ENCODE measurements at regions not wholly inside any gene's neighbourhood (a gene's known extent, or its start where the extent isn't known, plus 50 kb on each side); places are given as distances from the start of the nearest gene placed in this dataset.

DNA sequence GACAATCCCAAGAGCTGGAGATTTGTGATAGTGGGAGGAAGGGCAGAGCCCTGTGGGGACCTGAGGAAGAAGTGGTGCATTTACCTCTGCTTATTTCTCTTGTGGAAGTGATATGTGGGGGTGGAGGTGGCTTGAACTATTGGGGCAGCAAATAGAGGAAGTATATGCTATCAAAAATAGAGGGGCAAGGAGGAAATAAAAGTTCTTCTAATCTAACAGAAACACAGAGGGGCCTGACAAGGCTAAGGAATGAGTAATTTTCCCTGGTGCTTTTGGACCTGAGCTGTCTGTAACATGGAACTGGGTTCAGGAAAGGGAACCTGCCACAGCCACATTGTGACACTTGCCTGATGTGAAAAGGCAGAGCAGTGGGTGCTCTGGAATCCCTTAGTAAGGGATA, 378.6 kb upstream of the KLF4 start:
- Histone ChIP-seq H3K4me3 (ENCODE audit: low read depth in 1 of 2, low read length in 2 of 2) (no peak overlapping the region), H3K36me3 (ENCODE audit: control insufficient read depth in 1 of 2, insufficient read depth in 2 of 2, low read length in 2 of 2) (no peaks in the 10 kb centered on the region), H3K4me1 (ENCODE audit: control insufficient read depth in 1 of 2, insufficient read depth in 2 of 2, low read length in 2 of 2) (peaks cover 0 to 5% of the 10 kb centered on the region in 2 donors), H3K27ac (ENCODE audit: low read length) (no peak overlapping the region), H3K9me3 (ENCODE audit: control insufficient read depth in 1 of 2, low read length in 2 of 2) (no peaks in the 10 kb centered on the region), H3K27me3 (ENCODE audit: low read depth, low read length) (no peaks in the 10 kb centered on the region)

DNA sequence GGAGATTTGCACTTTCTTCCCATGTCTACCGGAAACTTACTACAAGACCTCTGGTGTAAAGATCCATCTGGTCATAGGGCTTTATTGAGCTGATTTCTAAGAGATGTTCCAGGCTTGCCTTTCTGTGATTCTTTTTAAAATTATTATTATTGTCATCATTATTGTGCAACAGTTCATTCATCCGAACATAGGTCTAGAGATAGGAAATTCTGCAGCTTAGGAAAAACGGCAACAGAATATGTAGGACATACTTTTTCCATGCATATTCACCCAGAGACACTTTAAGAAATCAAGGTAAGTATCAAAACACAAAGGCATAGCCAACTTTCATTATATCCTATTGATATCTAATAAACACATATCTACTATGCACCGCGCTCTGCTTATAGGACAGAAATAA, 378.2 kb upstream of the KLF4 start:
- Histone ChIP-seq H3K4me3 (ENCODE audit: low read depth in 1 of 2, low read length in 2 of 2) (no peak overlapping the region), H3K27me3 (ENCODE audit: low read depth, low read length) (no peaks in the 10 kb centered on the region), H3K4me1 (ENCODE audit: control insufficient read depth in 1 of 2, insufficient read depth in 2 of 2, low read length in 2 of 2) (peaks cover 0 to 5% of the 10 kb centered on the region in 2 donors), H3K27ac (ENCODE audit: low read length) (no peak overlapping the region), H3K36me3 (ENCODE audit: control insufficient read depth in 1 of 2, insufficient read depth in 2 of 2, low read length in 2 of 2) (no peaks in the 10 kb centered on the region), H3K9me3 (ENCODE audit: control insufficient read depth in 1 of 2, low read length in 2 of 2) (no peaks in the 10 kb centered on the region)

DNA sequence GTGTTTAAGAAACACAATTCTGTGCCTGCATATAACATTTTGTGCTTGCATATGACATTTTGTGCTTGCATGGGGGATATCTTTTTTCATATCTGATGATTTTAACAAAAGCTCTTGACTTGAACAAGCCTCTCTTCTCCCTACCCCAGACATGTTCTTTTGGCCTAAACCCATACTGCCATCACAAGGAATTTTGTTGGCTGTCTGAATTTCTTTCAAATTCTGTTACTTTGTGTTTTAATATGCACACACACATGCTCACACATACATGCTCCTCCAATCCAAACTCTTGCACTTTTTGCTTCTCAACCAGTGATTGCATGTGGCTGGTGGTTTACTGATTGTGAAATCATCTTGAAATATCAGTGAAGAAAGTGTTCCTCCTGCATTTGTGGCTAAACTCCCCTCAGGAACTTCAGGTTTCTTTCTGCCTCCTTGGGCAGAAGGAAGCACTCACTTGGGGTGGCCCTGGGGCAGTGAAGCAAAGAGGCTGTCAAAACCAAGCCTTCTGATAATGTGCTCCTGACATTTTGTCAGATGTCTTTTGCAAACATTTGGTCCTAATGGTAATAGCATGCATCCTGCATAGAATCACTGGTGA, 377.2 kb upstream of the KLF4 start:
- H3K27me3 ChIP-seq (ENCODE audit: low read depth, low read length): no peaks in the 10 kb centered on the region
- no peaks in the 10 kb centered on the region for H3K36me3 ChIP-seq (ENCODE audit: control insufficient read depth in 1 of 2, insufficient read depth in 2 of 2, low read length in 2 of 2)
- H3K4me3 ChIP-seq (ENCODE audit: low read depth in 1 of 2, low read length in 2 of 2): no peak overlapping the region
- H3K27ac ChIP-seq (ENCODE audit: low read length): no peak overlapping the region
- H3K4me1 ChIP-seq (ENCODE audit: control insufficient read depth in 1 of 2, insufficient read depth in 2 of 2, low read length in 2 of 2): peaks cover 0 to 5% of the 10 kb centered on the region in 2 donors
- no peaks in the 10 kb centered on the region for H3K9me3 ChIP-seq (ENCODE audit: control insufficient read depth in 1 of 2, low read length in 2 of 2)

DNA sequence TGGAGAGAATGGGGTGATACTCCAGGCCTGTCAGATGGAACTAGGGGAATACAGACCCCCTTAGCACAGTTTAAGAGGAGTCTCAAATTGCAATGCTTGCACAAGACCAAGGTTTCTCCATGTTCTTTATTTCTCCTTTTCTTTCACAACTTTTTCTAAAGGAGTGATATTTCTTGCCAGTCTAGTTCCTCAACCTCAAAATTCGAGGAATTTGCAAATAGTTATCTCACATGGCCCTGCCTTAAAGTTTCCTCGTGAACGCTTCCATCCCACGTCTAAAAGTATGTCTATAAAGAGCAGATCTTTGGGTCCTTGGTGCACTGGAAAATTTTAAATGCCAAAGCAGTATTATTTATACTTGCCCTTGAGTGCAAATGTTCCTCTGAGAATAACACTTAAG, 373.8 kb upstream of the KLF4 start:
- no peak overlapping the region for H3K27ac ChIP-seq (ENCODE audit: low read length)
- H3K27me3 ChIP-seq (ENCODE audit: low read depth, low read length): no peaks in the 10 kb centered on the region
- peaks cover 0 to 5% of the 10 kb centered on the region in 2 donors for H3K4me1 ChIP-seq (ENCODE audit: control insufficient read depth in 1 of 2, insufficient read depth in 2 of 2, low read length in 2 of 2)
- peaks cover 0 to 3% of the 10 kb centered on the region in 2 donors for H3K9me3 ChIP-seq (ENCODE audit: control insufficient read depth in 1 of 2, low read length in 2 of 2)
- H3K4me3 ChIP-seq (ENCODE audit: low read depth in 1 of 2, low read length in 2 of 2): no peak overlapping the region
- no peaks in the 10 kb centered on the region for H3K36me3 ChIP-seq (ENCODE audit: control insufficient read depth in 1 of 2, insufficient read depth in 2 of 2, low read length in 2 of 2)

DNA sequence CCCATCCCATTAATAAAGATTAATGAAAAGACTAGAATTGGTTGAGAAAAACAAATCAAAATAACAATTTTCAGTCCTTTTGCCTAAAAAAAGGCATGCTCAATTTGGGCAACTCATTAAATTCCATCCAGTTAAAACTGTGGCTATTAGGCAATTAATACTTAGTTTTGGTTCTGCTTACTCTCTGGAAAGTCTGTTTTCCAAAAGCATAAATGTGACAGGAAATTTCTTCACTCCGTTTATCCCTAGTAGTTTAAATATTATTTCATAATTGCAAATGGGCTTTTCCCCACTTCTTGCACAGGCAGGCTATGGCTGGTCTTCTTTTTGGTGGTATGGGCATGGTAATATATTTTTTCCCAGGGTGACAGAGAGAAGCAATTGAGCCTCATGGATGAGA, 373.3 kb upstream of the KLF4 start:
- no peaks in the 10 kb centered on the region for H3K27me3 ChIP-seq (ENCODE audit: low read depth, low read length)
- H3K27ac ChIP-seq (ENCODE audit: low read length): no peak overlapping the region
- H3K9me3 ChIP-seq (ENCODE audit: control insufficient read depth in 1 of 2, low read length in 2 of 2): peaks cover 0 to 3% of the 10 kb centered on the region in 2 donors
- H3K4me1 ChIP-seq (ENCODE audit: control insufficient read depth in 1 of 2, insufficient read depth in 2 of 2, low read length in 2 of 2): peaks cover 0 to 5% of the 10 kb centered on the region in 2 donors
- no peaks in the 10 kb centered on the region for H3K36me3 ChIP-seq (ENCODE audit: control insufficient read depth in 1 of 2, insufficient read depth in 2 of 2, low read length in 2 of 2)
- no peak overlapping the region for H3K4me3 ChIP-seq (ENCODE audit: low read depth in 1 of 2, low read length in 2 of 2)

DNA sequence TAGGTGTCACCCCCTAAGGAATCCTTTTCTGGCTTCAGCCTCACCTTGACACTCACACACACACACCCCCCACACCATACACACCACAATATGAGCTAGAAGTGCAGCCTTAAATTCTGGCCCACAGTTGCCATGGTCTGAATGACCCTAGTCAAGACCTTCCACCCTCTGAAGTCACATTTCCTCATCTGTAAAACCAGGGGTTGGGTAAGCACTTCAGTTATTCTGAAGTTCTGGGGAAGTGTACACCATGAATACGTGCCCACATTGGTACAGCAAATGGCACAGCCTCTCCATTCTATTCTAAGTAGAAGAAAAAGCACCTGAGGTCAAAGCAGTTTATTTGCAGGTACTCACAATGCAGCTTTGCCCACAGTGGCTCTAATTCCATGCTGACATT, 372.8 kb upstream of the KLF4 start:
- Histone ChIP-seq H3K27me3 (ENCODE audit: low read depth, low read length) (no peaks in the 10 kb centered on the region), H3K27ac (ENCODE audit: low read length) (no peak overlapping the region), H3K36me3 (ENCODE audit: control insufficient read depth in 1 of 2, insufficient read depth in 2 of 2, low read length in 2 of 2) (no peaks in the 10 kb centered on the region), H3K4me3 (ENCODE audit: low read depth in 1 of 2, low read length in 2 of 2) (no peak overlapping the region), H3K9me3 (ENCODE audit: control insufficient read depth in 1 of 2, low read length in 2 of 2) (peaks cover 0 to 3% of the 10 kb centered on the region in 2 donors), H3K4me1 (ENCODE audit: control insufficient read depth in 1 of 2, insufficient read depth in 2 of 2, low read length in 2 of 2) (peaks cover 0 to 5% of the 10 kb centered on the region in 2 donors)

DNA sequence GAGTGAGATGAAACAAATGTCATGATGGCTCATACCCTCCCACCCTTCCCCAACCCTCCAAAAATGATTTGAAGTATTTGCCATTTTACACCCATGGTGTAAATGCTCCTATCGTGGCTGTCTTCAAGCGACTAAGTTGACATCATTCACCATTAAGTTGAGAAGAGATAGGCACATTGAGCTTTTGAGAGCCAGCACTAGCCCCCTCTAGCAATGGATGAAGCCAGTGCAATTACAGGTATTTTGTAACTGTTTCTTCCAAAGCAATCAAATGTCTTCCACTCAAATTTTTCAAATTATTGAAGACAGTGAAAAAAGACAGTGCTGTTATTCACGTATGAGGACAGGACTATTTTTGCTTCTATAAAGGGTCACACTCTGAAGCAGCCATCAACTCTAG, 371.5 kb upstream of the KLF4 start:
- no peaks in the 10 kb centered on the region for H3K27me3 ChIP-seq (ENCODE audit: low read depth, low read length)
- H3K4me3 ChIP-seq (ENCODE audit: low read depth in 1 of 2, low read length in 2 of 2): no peak overlapping the region
- H3K9me3 ChIP-seq (ENCODE audit: control insufficient read depth in 1 of 2, low read length in 2 of 2): peaks cover 0 to 6% of the 10 kb centered on the region in 2 donors
- H3K4me1 ChIP-seq (ENCODE audit: control insufficient read depth in 1 of 2, insufficient read depth in 2 of 2, low read length in 2 of 2): peaks cover 0 to 7% of the 10 kb centered on the region in 2 donors
- no peaks in the 10 kb centered on the region for H3K36me3 ChIP-seq (ENCODE audit: control insufficient read depth in 1 of 2, insufficient read depth in 2 of 2, low read length in 2 of 2)
- H3K27ac ChIP-seq (ENCODE audit: low read length): no peak overlapping the region

DNA sequence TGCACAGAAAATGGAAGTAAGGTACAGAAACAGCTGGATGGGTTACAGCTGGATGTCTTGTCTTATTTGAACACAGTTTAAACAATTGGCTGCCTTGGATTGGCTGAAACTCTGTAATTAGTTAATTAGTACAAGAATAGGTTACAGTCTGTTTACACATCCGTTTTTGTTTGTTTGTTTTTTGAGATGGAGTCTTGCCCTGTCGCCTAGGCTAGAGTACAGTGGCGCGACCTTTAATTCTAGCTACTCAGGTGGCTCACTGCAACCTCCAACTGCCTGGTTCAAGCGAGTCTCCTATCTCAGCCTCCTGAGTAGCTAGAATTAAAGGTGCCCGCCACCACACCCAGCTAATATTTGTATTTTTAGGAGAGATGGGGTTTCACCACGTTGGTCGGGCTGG, 368.7 kb upstream of the KLF4 start:
- Histone ChIP-seq H3K4me1 (ENCODE audit: control insufficient read depth in 1 of 2, insufficient read depth in 2 of 2, low read length in 2 of 2) (peaks cover 0 to 3% of the 10 kb centered on the region in 2 donors), H3K9me3 (ENCODE audit: control insufficient read depth in 1 of 2, low read length in 2 of 2) (peaks cover 10 to 11% of the 10 kb centered on the region in 2 donors), H3K27ac (ENCODE audit: low read length) (no peak overlapping the region), H3K27me3 (ENCODE audit: low read depth, low read length) (no peaks in the 10 kb centered on the region), H3K4me3 (ENCODE audit: low read depth in 1 of 2, low read length in 2 of 2) (no peak overlapping the region), H3K36me3 (ENCODE audit: control insufficient read depth in 1 of 2, insufficient read depth in 2 of 2, low read length in 2 of 2) (peaks cover 0 to 3% of the 10 kb centered on the region in 2 donors)

DNA sequence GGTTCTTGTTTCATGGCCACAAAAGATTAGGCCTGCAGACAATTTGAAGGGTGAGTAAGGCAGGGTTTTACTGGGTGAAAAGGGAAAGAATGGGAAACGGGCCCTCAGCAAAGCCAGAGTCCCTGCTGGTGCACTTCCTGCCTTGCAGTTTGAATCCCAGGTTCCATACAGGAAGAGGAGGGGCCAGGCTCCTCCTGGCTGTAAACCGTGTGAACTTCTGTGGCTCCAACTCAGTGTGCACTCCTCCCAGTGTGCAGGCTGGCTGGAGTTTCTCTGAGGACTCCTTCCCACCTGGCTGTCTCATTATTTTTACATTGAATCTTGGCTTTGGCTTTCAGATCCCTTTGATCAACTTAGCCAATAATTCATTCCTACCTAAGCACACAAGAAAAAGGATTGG, 367.1 kb upstream of the KLF4 start:
- Histone ChIP-seq H3K27ac (ENCODE audit: low read length) (no peak overlapping the region), H3K27me3 (ENCODE audit: low read depth, low read length) (no peaks in the 10 kb centered on the region), H3K4me1 (ENCODE audit: control insufficient read depth in 1 of 2, insufficient read depth in 2 of 2, low read length in 2 of 2) (peaks cover 0 to 3% of the 10 kb centered on the region in 2 donors), H3K4me3 (ENCODE audit: low read depth in 1 of 2, low read length in 2 of 2) (no peak overlapping the region), H3K9me3 (ENCODE audit: control insufficient read depth in 1 of 2, low read length in 2 of 2) (peaks cover 10 to 11% of the 10 kb centered on the region in 2 donors), H3K36me3 (ENCODE audit: control insufficient read depth in 1 of 2, insufficient read depth in 2 of 2, low read length in 2 of 2) (peaks cover 0 to 3% of the 10 kb centered on the region in 2 donors)

DNA sequence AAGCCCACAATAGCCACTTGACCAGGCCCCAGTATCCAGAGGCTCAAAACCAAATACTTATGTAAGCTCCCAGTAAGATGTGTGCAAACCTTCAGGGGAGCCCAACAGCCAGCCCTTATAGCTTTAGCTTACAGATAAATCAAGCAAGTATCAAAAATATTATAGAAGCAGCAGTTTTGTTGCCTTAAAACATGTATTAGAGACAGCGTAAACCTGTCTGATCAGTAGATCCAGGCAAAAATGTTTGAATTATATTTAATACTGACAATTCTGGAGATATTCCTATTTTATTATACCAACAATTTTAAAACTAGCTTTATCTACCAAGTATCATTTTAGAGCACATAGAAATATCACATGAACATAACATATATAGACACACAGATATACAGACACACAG, 365.6 kb upstream of the KLF4 start:
- Histone ChIP-seq H3K36me3 (ENCODE audit: control insufficient read depth in 1 of 2, insufficient read depth in 2 of 2, low read length in 2 of 2) (peaks cover 0 to 3% of the 10 kb centered on the region in 2 donors), H3K9me3 (ENCODE audit: control insufficient read depth in 1 of 2, low read length in 2 of 2) (peaks cover 10 to 11% of the 10 kb centered on the region in 2 donors)

DNA sequence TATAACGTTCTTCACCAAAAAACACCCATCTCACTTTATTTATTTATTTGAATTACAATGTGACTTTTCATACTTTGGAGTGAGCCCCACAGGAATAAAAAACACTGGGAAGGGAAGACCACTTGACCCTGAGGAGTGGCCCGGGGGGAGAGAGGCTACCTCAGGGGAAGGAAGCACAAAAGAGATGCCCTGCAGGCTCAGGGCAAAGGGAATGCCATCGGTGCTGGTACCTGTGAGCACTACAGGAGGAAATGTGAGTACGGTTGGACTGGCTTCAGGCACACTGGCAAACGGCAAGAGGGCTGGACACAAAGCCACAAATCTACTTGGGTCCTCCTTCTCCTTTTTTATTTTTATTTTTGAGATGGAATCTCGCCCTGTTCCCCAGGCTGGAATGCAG, 363.9 kb upstream of the KLF4 start:
- Histone ChIP-seq H3K4me3 (ENCODE audit: low read depth in 1 of 2, low read length in 2 of 2) (no peak overlapping the region), H3K36me3 (ENCODE audit: control insufficient read depth in 1 of 2, insufficient read depth in 2 of 2, low read length in 2 of 2) (peaks cover 0 to 3% of the 10 kb centered on the region in 2 donors), H3K9me3 (ENCODE audit: control insufficient read depth in 1 of 2, low read length in 2 of 2) (peaks cover 8 to 10% of the 10 kb centered on the region in 2 donors), H3K4me1 (ENCODE audit: control insufficient read depth in 1 of 2, insufficient read depth in 2 of 2, low read length in 2 of 2) (peaks cover 0 to 4% of the 10 kb centered on the region in 2 donors), H3K27me3 (ENCODE audit: low read depth, low read length) (no peaks in the 10 kb centered on the region), H3K27ac (ENCODE audit: low read length) (no peak overlapping the region)

More for the DNA sequence above, 365.6 kb upstream of the KLF4 start:
- H3K4me1 ChIP-seq (ENCODE audit: control insufficient read depth in 1 of 2, insufficient read depth in 2 of 2, low read length in 2 of 2): peaks cover 0 to 3% of the 10 kb centered on the region in 2 donors
- no peak overlapping the region for H3K27ac ChIP-seq (ENCODE audit: low read length)
- no peak overlapping the region for H3K4me3 ChIP-seq (ENCODE audit: low read depth in 1 of 2, low read length in 2 of 2)
- H3K27me3 ChIP-seq (ENCODE audit: low read depth, low read length): no peaks in the 10 kb centered on the region

DNA sequence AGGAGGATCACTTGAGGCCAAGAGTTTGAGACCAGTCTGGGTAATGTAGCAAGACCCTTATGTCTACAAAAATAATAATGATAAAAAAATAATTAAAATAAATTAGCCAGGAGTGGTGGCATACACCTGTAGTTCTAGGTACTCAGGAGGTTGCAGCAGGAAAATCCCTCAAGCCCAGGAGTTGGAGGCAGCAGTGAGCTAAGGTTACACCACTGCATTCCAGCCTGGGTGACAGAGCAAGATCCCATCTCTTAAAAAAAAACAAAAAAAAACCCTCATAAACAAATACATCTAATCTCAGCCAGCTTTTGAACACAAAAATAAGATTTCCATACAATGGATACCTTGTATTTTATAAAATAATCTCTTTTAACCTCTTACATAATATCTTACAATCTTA, 363.3 kb upstream of the KLF4 start:
- H3K27ac ChIP-seq (ENCODE audit: low read length): no peak overlapping the region
- H3K36me3 ChIP-seq (ENCODE audit: control insufficient read depth in 1 of 2, insufficient read depth in 2 of 2, low read length in 2 of 2): peaks cover 0 to 3% of the 10 kb centered on the region in 2 donors
- H3K4me1 ChIP-seq (ENCODE audit: control insufficient read depth in 1 of 2, insufficient read depth in 2 of 2, low read length in 2 of 2): peaks cover 0 to 6% of the 10 kb centered on the region in 2 donors
- H3K27me3 ChIP-seq (ENCODE audit: low read depth, low read length): no peaks in the 10 kb centered on the region
- H3K4me3 ChIP-seq (ENCODE audit: low read depth in 1 of 2, low read length in 2 of 2): no peak overlapping the region
- peaks cover 8 to 10% of the 10 kb centered on the region in 2 donors for H3K9me3 ChIP-seq (ENCODE audit: control insufficient read depth in 1 of 2, low read length in 2 of 2)
